Neural progenitor cell (in vitro differentiated cells): ENCODE measurements at regions not wholly inside any gene's neighbourhood (a gene's known extent, or its start where the extent isn't known, plus 50 kb on each side); places are given as distances from the start of the nearest gene placed in this dataset.

ENCODE experiments used
- DNase-seq: peaks from one replicate; pipeline ENCODE4 v3.0.0-alpha.2; 2016; ENCODE audit warnings: low spot score
- H2AFZ ChIP-seq: fragments of 200-600 bp; sonication (generic); replicated peaks from 2 replicates; pipeline ENCODE4 v1.6.1; 2016; ENCODE audit warnings: antibody characterized with exemption
- H3F3A ChIP-seq: fragments of 200-600 bp; sonication (generic); 2 replicates; pipeline ENCODE4 v1.6.1; 2016; ENCODE audit warnings: antibody characterized with exemption, low read depth
- H3K27ac ChIP-seq: fragments of 200-600 bp; sonication (generic); 2 replicates; pipeline ENCODE4 v1.5.1; 2016; ENCODE audit warnings: mild to moderate bottlenecking
- H3K27me3 ChIP-seq: fragments of 200-600 bp; sonication (generic); 2 replicates; pipeline ENCODE4 v1.6.1; 2016; ENCODE audit warnings: mild to moderate bottlenecking, moderate library complexity
- H3K36me3 ChIP-seq: fragments of 200-600 bp; sonication (generic); 2 replicates; pipeline ENCODE4 v1.5.1; 2016
- H3K4me1 ChIP-seq: fragments of 200-600 bp; sonication (generic); 2 replicates; pipeline ENCODE4 v1.6.1; 2016; ENCODE audit warnings: mixed run types
- H3K4me2 ChIP-seq: fragments of 200-600 bp; sonication (generic); 2 replicates; pipeline ENCODE4 v1.6.1; 2016
- H3K4me3 ChIP-seq: fragments of 200-600 bp; sonication (generic); 2 replicates; pipeline ENCODE4 v1.5.1; 2016
- H3K79me2 ChIP-seq: fragments of 200-600 bp; sonication (generic); 2 replicates; pipeline ENCODE4 v1.6.1; 2016; ENCODE audit warnings: low read depth
- H3K9ac ChIP-seq: fragments of 200-600 bp; sonication (generic); 2 replicates; pipeline ENCODE4 v1.6.1; 2016
- H3K9me3 ChIP-seq: fragments of 200-600 bp; sonication (generic); 2 replicates; pipeline ENCODE4 v1.5.1; 2016; ENCODE audit warnings: low read depth
- H4K20me1 ChIP-seq: fragments of 200-600 bp; sonication (generic); 2 replicates; pipeline ENCODE4 v1.6.1; 2016; ENCODE audit warnings: low read depth
- H3K27ac Mint-ChIP-seq: 3 replicates; pipeline ENCODE4 v1.8.0; 2021; ENCODE audit warnings: mixed read lengths
- H3K27me3 Mint-ChIP-seq: 2 replicates; pipeline ENCODE4 v1.8.0; 2022; ENCODE audit warnings: low read depth, mild to moderate bottlenecking, inconsistent platforms, moderate library complexity, mixed read lengths; ENCODE audit not compliant: insufficient read depth
- H3K36me3 Mint-ChIP-seq: 3 replicates; pipeline ENCODE4 v1.8.0; 2021; ENCODE audit warnings: mixed read lengths
- H3K4me1 Mint-ChIP-seq: 3 replicates; pipeline ENCODE4 v1.8.0; 2021; ENCODE audit warnings: mixed read lengths
- H3K4me3 Mint-ChIP-seq: 3 replicates; pipeline ENCODE4 v1.8.0; 2021; ENCODE audit warnings: mild to moderate bottlenecking, moderate library complexity, mixed read lengths
- H3K9me3 Mint-ChIP-seq: 3 replicates; pipeline ENCODE4 v1.8.0; 2020; ENCODE audit warnings: mixed read lengths
- EZH2 ChIP-seq: fragments of 200-600 bp; sonication (generic); IDR thresholded peaks from 2 replicates; pipeline ENCODE4 v1.6.1; 2017; ENCODE audit warnings: antibody characterized with exemption, mild to moderate bottlenecking, moderate library complexity
- EZH2phosphoT487 ChIP-seq: fragments of 200-600 bp; sonication (generic); IDR thresholded peaks from 2 replicates; pipeline ENCODE4 v1.6.1; 2017; ENCODE audit warnings: antibody characterized with exemption
- TF ChIP-seq, protein P1 (sequence below): fragments of 200-600 bp; sonication (generic); IDR thresholded peaks from 2 replicates; pipeline ENCODE4 v1.5.1; 2017; ENCODE audit warnings: antibody characterized with exemption, mild to moderate bottlenecking

DNA sequence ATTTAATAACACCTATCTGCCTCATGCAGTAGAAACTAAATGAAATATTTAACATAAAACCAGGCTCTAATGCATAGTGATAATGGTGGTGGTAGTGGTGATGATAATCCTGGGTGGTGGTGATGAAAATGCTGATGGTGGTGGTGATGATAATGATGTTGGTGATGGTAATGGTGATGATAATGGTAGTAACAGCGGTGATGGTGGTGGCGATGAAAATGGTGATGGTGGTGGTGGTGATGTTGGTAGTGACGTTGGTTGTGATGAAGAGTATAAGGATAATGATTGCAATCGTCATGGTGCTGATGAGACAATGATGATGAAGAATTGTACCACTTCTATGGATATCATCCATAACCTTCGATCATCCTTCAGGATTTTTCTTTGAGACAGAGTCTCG lies 173.7 kb upstream of the CDH11 start:
- Histone ChIP-seq H3F3A (no peaks in the 10 kb centered on the region), H3K27ac (no peak overlapping the region), H3K79me2 (no peaks in the 10 kb centered on the region), H3K4me2 (no peak overlapping the region), H4K20me1 (no peaks in the 10 kb centered on the region), H3K36me3 (no peaks in the 10 kb centered on the region), H3K4me1 (no peaks in the 10 kb centered on the region), H3K27me3 (no peaks in the 10 kb centered on the region), H3K4me3 (no peak overlapping the region), H3K9me3 (no peaks in the 10 kb centered on the region), H3K9ac (no peak overlapping the region), H2AFZ (no peak overlapping the region)
- TF ChIP-seq, protein P1, sequence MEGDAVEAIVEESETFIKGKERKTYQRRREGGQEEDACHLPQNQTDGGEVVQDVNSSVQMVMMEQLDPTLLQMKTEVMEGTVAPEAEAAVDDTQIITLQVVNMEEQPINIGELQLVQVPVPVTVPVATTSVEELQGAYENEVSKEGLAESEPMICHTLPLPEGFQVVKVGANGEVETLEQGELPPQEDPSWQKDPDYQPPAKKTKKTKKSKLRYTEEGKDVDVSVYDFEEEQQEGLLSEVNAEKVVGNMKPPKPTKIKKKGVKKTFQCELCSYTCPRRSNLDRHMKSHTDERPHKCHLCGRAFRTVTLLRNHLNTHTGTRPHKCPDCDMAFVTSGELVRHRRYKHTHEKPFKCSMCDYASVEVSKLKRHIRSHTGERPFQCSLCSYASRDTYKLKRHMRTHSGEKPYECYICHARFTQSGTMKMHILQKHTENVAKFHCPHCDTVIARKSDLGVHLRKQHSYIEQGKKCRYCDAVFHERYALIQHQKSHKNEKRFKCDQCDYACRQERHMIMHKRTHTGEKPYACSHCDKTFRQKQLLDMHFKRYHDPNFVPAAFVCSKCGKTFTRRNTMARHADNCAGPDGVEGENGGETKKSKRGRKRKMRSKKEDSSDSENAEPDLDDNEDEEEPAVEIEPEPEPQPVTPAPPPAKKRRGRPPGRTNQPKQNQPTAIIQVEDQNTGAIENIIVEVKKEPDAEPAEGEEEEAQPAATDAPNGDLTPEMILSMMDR, result no peak
- no peak for TF ChIP-seq EZH2
- TF ChIP-seq EZH2phosphoT487, result no peak
- peaks cover 2% of the 10 kb centered on the region for H3K9me3 Mint-ChIP-seq
- H3K36me3 Mint-ChIP-seq, result no peaks in the 10 kb centered on the region
- no peak for DNase-seq
- H3K4me3 Mint-ChIP-seq, result no peak overlapping the region
- peaks cover 8% of the 10 kb centered on the region for H3K4me1 Mint-ChIP-seq
- H3K27ac Mint-ChIP-seq, result no peak overlapping the region
- H3K27me3 Mint-ChIP-seq, result peaks cover 4% of the 10 kb centered on the region

DNA sequence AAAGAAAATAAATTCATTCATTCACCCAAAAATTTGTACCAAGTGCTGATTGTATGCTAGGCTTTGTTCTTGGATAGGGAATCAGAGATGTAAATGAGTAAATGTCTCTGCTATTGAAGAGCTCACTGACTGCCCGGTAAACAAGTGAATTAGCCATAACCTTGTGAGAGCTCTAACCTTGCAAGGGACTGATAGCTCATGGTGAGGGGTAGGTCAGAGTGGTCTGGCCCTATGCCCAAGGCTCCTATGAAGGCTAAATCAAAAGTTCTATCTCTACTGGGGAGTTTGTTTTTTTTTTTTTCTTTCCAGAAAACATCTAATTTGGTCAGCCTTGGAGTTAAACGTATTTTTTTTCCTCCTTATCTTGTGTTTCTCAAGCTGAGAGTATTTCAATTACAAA lies 172.8 kb upstream of the CDH11 start:
- Mint-ChIP-seq H3K4me1 (peaks cover 8% of the 10 kb centered on the region), H3K4me3 (no peak overlapping the region), H3K36me3 (no peaks in the 10 kb centered on the region), H3K27ac (no peak overlapping the region), H3K9me3 (peaks cover 2% of the 10 kb centered on the region), H3K27me3 (peaks cover 4% of the 10 kb centered on the region)
- Histone ChIP-seq H3K9me3 (no peaks in the 10 kb centered on the region), H3K36me3 (no peaks in the 10 kb centered on the region), H2AFZ (no peak overlapping the region), H4K20me1 (no peaks in the 10 kb centered on the region), H3K4me3 (no peak overlapping the region), H3K79me2 (no peaks in the 10 kb centered on the region), H3K9ac (no peak overlapping the region), H3K27me3 (no peaks in the 10 kb centered on the region), H3F3A (no peaks in the 10 kb centered on the region), H3K27ac (no peak overlapping the region), H3K4me2 (no peak overlapping the region), H3K4me1 (no peaks in the 10 kb centered on the region)
- TF ChIP-seq, protein P1, result no peak
- TF ChIP-seq EZH2phosphoT487 (no peak), EZH2 (no peak)
- no peak for DNase-seq

DNA sequence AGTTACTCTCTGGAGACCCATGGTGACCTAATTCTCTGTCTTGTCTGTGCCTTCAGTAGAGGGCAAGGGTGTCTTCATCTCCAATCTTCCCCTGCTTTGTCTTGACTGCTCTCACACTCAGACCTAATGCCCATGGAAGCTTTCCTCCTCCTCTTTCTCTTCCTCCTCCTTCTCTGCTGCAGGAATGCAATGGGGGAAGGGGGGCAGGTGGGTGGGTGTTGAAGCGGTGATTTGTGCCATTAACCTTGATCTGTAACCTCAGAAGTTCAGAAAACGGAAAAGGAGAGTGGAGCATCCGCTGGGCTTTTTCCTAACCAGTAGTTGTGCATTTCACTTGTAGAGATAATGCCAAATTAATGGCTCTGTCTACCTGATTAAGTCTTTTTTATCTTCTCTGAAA lies 172.3 kb upstream of the CDH11 start:
- H2AFZ ChIP-seq, result no peak overlapping the region
- H3K4me2 ChIP-seq, result no peak overlapping the region
- H3K27me3 ChIP-seq, result no peaks in the 10 kb centered on the region
- H3K27ac ChIP-seq, result no peak overlapping the region
- H4K20me1 ChIP-seq, result no peaks in the 10 kb centered on the region
- no peak for DNase-seq
- no peaks in the 10 kb centered on the region for H3K79me2 ChIP-seq
- H3K9ac ChIP-seq, result no peak overlapping the region
- no peaks in the 10 kb centered on the region for H3F3A ChIP-seq
- Mint-ChIP-seq H3K4me1 (peaks cover 8% of the 10 kb centered on the region), H3K36me3 (no peaks in the 10 kb centered on the region), H3K27me3 (peaks cover 4% of the 10 kb centered on the region), H3K27ac (no peak overlapping the region), H3K9me3 (no peaks in the 10 kb centered on the region), H3K4me3 (no peak overlapping the region)
- H3K4me3 ChIP-seq, result no peak overlapping the region
- H3K4me1 ChIP-seq, result no peaks in the 10 kb centered on the region
- TF ChIP-seq EZH2phosphoT487 (no peak), EZH2 (no peak)
- TF ChIP-seq, protein P1, result no peak
- no peaks in the 10 kb centered on the region for H3K9me3 ChIP-seq
- no peaks in the 10 kb centered on the region for H3K36me3 ChIP-seq

DNA sequence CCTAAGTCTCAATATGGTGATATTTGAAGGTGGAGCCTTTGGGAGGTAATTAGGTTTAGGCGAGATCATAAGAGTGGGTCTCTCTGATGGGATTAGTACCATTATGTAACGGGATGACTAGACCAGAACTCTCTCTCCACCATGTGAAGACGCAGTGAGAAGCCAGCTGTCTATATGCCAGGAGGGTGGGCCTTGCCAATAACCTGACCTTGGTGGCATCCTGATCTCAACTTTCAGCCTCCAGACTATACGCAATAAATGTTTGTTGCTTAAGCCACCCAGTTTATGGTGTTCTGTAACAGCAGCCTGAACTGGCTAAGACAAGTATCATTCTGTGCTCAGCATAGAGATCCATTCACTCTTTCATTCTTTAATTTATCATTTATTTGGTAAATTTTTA lies 167.2 kb upstream of the CDH11 start:
- no peak overlapping the region for H3K9ac ChIP-seq
- Mint-ChIP-seq H3K27me3 (peaks cover 2% of the 10 kb centered on the region), H3K9me3 (no peaks in the 10 kb centered on the region), H3K4me3 (no peak overlapping the region), H3K27ac (no peak overlapping the region), H3K4me1 (peaks cover 20% of the 10 kb centered on the region), H3K36me3 (no peaks in the 10 kb centered on the region)
- peaks cover 3% of the 10 kb centered on the region for H3K4me1 ChIP-seq
- no peaks in the 10 kb centered on the region for H3F3A ChIP-seq
- H3K36me3 ChIP-seq, result no peaks in the 10 kb centered on the region
- DNase-seq, result no peak
- H4K20me1 ChIP-seq, result no peaks in the 10 kb centered on the region
- no peaks in the 10 kb centered on the region for H3K9me3 ChIP-seq
- no peak overlapping the region for H2AFZ ChIP-seq
- no peaks in the 10 kb centered on the region for H3K27me3 ChIP-seq
- no peaks in the 10 kb centered on the region for H3K79me2 ChIP-seq
- no peak overlapping the region for H3K4me3 ChIP-seq
- H3K27ac ChIP-seq, result no peak overlapping the region
- no peak overlapping the region for H3K4me2 ChIP-seq
- TF ChIP-seq EZH2phosphoT487 (no peak), EZH2 (no peak)
